MCF 10A (cell line): ENCODE measurements at regions not wholly inside any gene's neighbourhood (a gene's known extent, or its start where the extent isn't known, plus 50 kb on each side); places are given as distances from the start of the nearest gene placed in this dataset.

Experiments
- BruUV-seq: library from RNA; stranded (reverse); fragments of 400-500 nt; replicated peaks from 2 replicates; lab custom pipeline; 2021; lab: Mats Ljungman, UMichigan
- CTCF ChIA-PET: fragments of 300-600 bp; sonication (Branson Sonifier 250); formaldehyde crosslinking; extraction: SDS; loops from one replicate; lab custom pipeline; 2021; ENCODE audit warnings: antibody characterized with exemption, inconsistent platforms; lab: Yijun Ruan, JAX
- POLR2A ChIA-PET: fragments of 300-600, 350-650 bp; sonication (Branson Sonifier 250); formaldehyde crosslinking; extraction: SDS; loops from one replicate; lab custom pipeline; 2020; ENCODE audit warnings: antibody characterized with exemption, inconsistent platforms; lab: Yijun Ruan, JAX
- DNase-seq: peaks from one replicate; pipeline ENCODE4 v3.0.0-alpha.2; 2018; ENCODE audit not compliant: unreplicated experiment
- H3K27ac Mint-ChIP-seq: one replicate; pipeline ENCODE4 v1.8.0; 2022; ENCODE audit warnings: mild to moderate bottlenecking, low read depth, mixed read lengths; ENCODE audit not compliant: unreplicated experiment
- H3K27me3 Mint-ChIP-seq: one replicate; pipeline ENCODE4 v1.8.0; 2022; ENCODE audit warnings: mixed read lengths; ENCODE audit not compliant: insufficient read depth, unreplicated experiment
- H3K36me3 Mint-ChIP-seq: one replicate; pipeline ENCODE4 v1.8.0; 2022; ENCODE audit warnings: mild to moderate bottlenecking, moderate library complexity, mixed read lengths; ENCODE audit not compliant: insufficient read depth, unreplicated experiment
- H3K4me1 Mint-ChIP-seq: one replicate; pipeline ENCODE4 v1.8.0; 2022; ENCODE audit warnings: mixed read lengths; ENCODE audit not compliant: insufficient read depth, unreplicated experiment
- H3K4me3 Mint-ChIP-seq: one replicate; pipeline ENCODE4 v1.8.0; 2022; ENCODE audit warnings: mild to moderate bottlenecking, moderate library complexity, mixed read lengths; ENCODE audit not compliant: unreplicated experiment
- H3K9me3 Mint-ChIP-seq: one replicate; pipeline ENCODE4 v1.8.0; 2022; ENCODE audit warnings: mixed read lengths; ENCODE audit not compliant: unreplicated experiment
- intact Hi-C: fragments of 100-400 bp; cut with micrococcal nuclease; formaldehyde crosslinking; loops from 2 replicates; pipeline ENCODE4 v1.14.1; 2022
- TF ChIP-seq, protein P1 (sequence below): fragments of 200-600 bp; IDR thresholded peaks from one replicate; pipeline ENCODE4 v1.8.0; 2022; ENCODE audit warnings: antibody characterized with exemption, mild to moderate bottlenecking; ENCODE audit not compliant: unreplicated experiment

DNA sequence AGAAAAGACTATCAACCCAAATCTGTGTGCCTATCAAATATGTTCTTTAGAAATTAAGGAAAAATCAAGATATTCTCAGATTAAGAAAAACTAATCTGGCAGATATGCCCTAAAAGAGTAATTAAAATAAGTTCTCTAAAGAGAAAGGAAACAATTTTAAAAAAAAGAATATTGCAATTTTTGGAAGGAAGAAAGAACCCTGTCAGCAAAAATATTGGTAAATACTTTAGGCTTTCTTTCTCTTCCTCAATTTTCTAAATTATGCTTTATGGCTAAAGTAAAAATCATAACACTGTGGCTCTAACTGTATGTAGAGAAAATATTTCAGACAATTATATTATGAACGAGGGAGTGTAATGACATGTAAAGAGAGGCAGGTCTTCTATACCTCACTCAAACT lies 691.3 kb upstream of the PTBP2 start:
- H3K36me3 Mint-ChIP-seq, result no peaks in the 10 kb centered on the region
- H3K4me1 Mint-ChIP-seq, result no peaks in the 10 kb centered on the region
- H3K9me3 Mint-ChIP-seq, result no peaks in the 10 kb centered on the region
- no peak for DNase-seq
- H3K27me3 Mint-ChIP-seq, result no peaks in the 10 kb centered on the region
- ChIA-PET POLR2A (interaction anchor here (0.8 kb wide), 1 partner anchor 66 kb away, joined by 3 read pairs; no protein-coding TSS in a partner anchor), CTCF (no interaction called here)
- TF ChIP-seq, protein P1, sequence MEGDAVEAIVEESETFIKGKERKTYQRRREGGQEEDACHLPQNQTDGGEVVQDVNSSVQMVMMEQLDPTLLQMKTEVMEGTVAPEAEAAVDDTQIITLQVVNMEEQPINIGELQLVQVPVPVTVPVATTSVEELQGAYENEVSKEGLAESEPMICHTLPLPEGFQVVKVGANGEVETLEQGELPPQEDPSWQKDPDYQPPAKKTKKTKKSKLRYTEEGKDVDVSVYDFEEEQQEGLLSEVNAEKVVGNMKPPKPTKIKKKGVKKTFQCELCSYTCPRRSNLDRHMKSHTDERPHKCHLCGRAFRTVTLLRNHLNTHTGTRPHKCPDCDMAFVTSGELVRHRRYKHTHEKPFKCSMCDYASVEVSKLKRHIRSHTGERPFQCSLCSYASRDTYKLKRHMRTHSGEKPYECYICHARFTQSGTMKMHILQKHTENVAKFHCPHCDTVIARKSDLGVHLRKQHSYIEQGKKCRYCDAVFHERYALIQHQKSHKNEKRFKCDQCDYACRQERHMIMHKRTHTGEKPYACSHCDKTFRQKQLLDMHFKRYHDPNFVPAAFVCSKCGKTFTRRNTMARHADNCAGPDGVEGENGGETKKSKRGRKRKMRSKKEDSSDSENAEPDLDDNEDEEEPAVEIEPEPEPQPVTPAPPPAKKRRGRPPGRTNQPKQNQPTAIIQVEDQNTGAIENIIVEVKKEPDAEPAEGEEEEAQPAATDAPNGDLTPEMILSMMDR, result no peak
- intact Hi-C loops, result no loop called here
- H3K27ac Mint-ChIP-seq, result no peak overlapping the region
- no TSS peak for BruUV-seq
- no peak overlapping the region for H3K4me3 Mint-ChIP-seq

DNA sequence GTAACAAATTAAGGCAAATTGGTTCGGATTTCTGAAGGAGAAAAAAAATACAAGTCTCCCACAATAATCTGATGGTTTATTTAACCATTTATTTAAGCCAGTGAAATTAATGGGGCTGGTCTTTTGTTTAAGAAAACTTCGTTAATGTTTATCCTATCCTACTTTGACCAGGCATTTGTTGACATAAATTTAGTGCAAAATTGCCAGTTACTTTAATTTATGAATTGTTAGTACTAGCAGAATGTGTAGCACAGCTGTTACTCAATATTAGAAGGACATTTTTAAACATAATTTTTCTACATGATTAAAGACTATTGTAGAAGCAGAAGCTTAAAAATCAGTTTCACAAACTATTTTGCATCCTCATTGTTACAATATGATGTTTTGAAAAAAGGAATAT lies 687.6 kb upstream of the PTBP2 start:
- no peak for DNase-seq
- H3K27me3 Mint-ChIP-seq, result no peaks in the 10 kb centered on the region
- no peak overlapping the region for H3K4me3 Mint-ChIP-seq
- CTCF ChIA-PET, result no interaction called here
- intact Hi-C loops, result no loop called here
- BruUV-seq, result no TSS peak
- TF ChIP-seq, protein P1, result no peak
- no peaks in the 10 kb centered on the region for H3K9me3 Mint-ChIP-seq
- no peaks in the 10 kb centered on the region for H3K4me1 Mint-ChIP-seq
- H3K27ac Mint-ChIP-seq, result no peak overlapping the region
- H3K36me3 Mint-ChIP-seq, result no peaks in the 10 kb centered on the region
- POLR2A ChIA-PET, result no interaction called here

DNA sequence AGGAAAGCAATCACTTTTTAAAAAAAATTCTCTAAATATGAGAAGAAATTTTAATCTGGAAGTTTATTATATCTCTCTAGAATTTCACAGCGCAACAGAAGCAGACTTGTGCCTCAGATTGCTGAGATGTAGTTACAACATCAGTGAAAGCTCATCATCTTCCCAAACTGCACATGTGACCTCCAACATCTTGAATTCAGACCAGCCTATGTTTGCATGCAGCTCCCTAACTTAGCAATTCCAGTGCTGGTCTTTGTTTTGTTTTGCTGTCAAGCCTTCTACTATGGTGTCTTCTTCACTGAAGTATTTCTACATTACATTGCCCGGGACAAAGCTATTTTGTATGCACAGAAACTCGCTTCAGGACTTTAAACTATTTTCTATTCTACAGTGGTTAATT lies 684.8 kb upstream of the PTBP2 start:
- TF ChIP-seq, protein P1, result no peak
- Mint-ChIP-seq H3K4me3 (no peak overlapping the region), H3K9me3 (no peaks in the 10 kb centered on the region), H3K36me3 (no peaks in the 10 kb centered on the region), H3K4me1 (no peaks in the 10 kb centered on the region), H3K27me3 (no peaks in the 10 kb centered on the region), H3K27ac (no peak overlapping the region)
- intact Hi-C loops, result no loop called here
- ChIA-PET CTCF (interaction anchor here (0.6 kb wide), 3 partner anchors 10 to 1146 kb away, joined by 3 read pairs; no protein-coding TSS in a partner anchor), POLR2A (no interaction called here)
- no TSS peak for BruUV-seq
- DNase-seq, result no peak

DNA sequence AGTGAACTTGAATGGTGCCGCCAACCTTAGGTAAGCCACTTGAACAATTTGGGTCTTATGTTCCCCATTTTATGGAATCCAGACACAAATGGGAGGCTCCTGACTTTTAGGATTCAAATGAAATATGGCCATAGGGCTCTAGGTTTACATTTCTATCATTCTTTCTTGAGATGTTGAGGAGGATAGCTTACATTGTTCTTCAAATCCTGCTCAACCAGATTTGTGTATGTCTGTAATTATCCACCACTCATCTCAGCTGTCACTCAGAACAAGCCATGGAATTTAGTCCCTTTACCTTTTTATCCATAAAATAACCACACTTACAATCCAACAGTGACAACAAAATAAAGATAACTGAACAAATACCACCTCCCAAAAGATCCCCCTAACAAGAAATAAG lies 682.9 kb upstream of the PTBP2 start:
- ChIA-PET POLR2A (no interaction called here), CTCF (no interaction called here)
- H3K27me3 Mint-ChIP-seq, result no peaks in the 10 kb centered on the region
- H3K4me3 Mint-ChIP-seq, result no peak overlapping the region
- no TSS peak for BruUV-seq
- no peak overlapping the region for H3K27ac Mint-ChIP-seq
- H3K9me3 Mint-ChIP-seq, result no peaks in the 10 kb centered on the region
- H3K4me1 Mint-ChIP-seq, result no peaks in the 10 kb centered on the region
- intact Hi-C loops, result no loop called here
- H3K36me3 Mint-ChIP-seq, result no peaks in the 10 kb centered on the region
- DNase-seq, result no peak
- TF ChIP-seq, protein P1, result no peak
